ENCODE measurements at regions not wholly inside any gene's neighbourhood (a gene's known extent, or its start where the extent isn't known, plus 50 kb on each side); places are given as distances from the start of the nearest gene placed in this dataset.
"Not testable (repeated sequence)": the region's sequence is repeated elsewhere in the genome, so short reads cannot be mapped to it uniquely, and the experiment has no call there.

- no peak for DNase-seq
Observed at GRCh38 chr10:3399756-3400155, 227.2 kb upstream of the PITRM1 start.

- no peak for DNase-seq
Observed at GRCh38 chr10:3398825-3399646, 226.5 kb upstream of the PITRM1 start.

- DNase-seq: no peak
Observed at GRCh38 chr10:3397846-3398245, 225.3 kb upstream of the PITRM1 start.

- no peak for DNase-seq
Observed at GRCh38 chr10:3397231-3397630, 224.6 kb upstream of the PITRM1 start.

GRCh38 chr10:3396116-3396515 is 223.5 kb upstream of the PITRM1 start:
- no peak for DNase-seq

- no peak for DNase-seq
Observed at GRCh38 chr10:3395458-3395861, 222.9 kb upstream of the PITRM1 start.

GRCh38 chr10:3395041-3395440 is 222.5 kb upstream of the PITRM1 start:
- DNase-seq: no peak

- no peak for DNase-seq
Observed at GRCh38 chr10:3393958-3394357, 221.4 kb upstream of the PITRM1 start.

GRCh38 chr10:3391657-3392056 is 219.1 kb upstream of the PITRM1 start:
- no peak for DNase-seq

GRCh38 chr10:3389130-3389529 is 216.5 kb upstream of the PITRM1 start:
- no peak for DNase-seq

GRCh38 chr10:3385487-3385886 is 212.9 kb upstream of the PITRM1 start:
- no peak for DNase-seq

- DNase-seq: no peak
Observed at GRCh38 chr10:3382092-3382491, 209.5 kb upstream of the PITRM1 start.

- no peak for DNase-seq
Observed at GRCh38 chr10:3380406-3381050, 207.9 kb upstream of the PITRM1 start.

- no peak for DNase-seq
Observed at GRCh38 chr10:3376631-3377030, 204.0 kb upstream of the PITRM1 start.

- no peak for DNase-seq
Observed at GRCh38 chr10:3375505-3375904, 202.9 kb upstream of the PITRM1 start.

GRCh38 chr10:3374914-3375313 is 202.3 kb upstream of the PITRM1 start:
- no peak for DNase-seq

- not testable (repeated sequence) for DNase-seq
Observed at GRCh38 chr10:3373374-3374027, 200.9 kb upstream of the PITRM1 start.

- DNase-seq: no peak
Observed at GRCh38 chr10:3372281-3372680, 199.7 kb upstream of the PITRM1 start.

- DNase-seq: not testable (repeated sequence)
Observed at GRCh38 chr10:3371624-3372023, 199.0 kb upstream of the PITRM1 start.

GRCh38 chr10:3366735-3367405 is 194.3 kb upstream of the PITRM1 start:
- no peak for DNase-seq

GRCh38 chr10:3366043-3366442 is 193.5 kb upstream of the PITRM1 start:
- DNase-seq: no peak

GRCh38 chr10:3365630-3366029 is 193.0 kb upstream of the PITRM1 start:
- no peak for DNase-seq

GRCh38 chr10:3364768-3365480 is 192.3 kb upstream of the PITRM1 start:
- DNase-seq: no peak
